ENCODE measurements at regions not wholly inside any gene's neighbourhood (a gene's known extent, or its start where the extent isn't known, plus 50 kb on each side); places are given as distances from the start of the nearest gene placed in this dataset.
A peak's percentile ranks its signal among the peaks of the same experiment; 100 is the strongest.

DNA sequence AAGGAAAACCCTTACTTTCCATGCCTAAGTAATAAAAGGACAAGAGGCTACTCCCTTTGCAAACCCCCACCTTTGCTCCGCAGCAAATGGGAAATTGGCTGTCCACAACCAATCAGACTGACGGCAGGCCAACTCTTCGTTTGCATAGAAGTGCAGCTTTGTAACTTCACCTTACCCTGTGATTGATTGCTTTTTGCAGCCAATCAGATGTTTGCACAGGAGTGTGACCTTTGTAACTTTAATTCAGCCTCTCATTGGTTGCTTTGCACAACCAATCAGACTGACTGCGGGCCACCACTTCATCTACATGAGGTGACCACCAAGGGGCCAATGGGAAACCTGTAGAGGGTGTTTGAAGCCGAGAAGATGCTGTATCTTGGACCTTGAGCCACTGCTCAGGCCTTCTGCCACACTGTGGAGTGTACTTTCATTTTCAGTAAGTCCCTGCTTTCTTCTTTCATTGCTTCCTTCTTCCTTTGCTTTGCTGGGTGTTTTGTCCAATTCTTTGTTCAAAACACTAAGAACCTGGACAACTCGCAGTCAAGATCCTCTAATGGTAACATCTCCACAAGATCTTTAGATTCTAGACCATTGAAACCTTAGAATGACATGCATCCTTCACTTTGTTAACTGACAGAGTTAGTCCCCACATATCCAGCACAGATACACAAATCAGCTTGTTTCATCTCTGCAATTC, 51.3 kb upstream of the FREM1 start (continued):
- TF ChIP-seq ZNF605 (CRISPR knock-in tag; IDR thresholded peaks at IDR 0.05) (peak; percentile 13; the same call in 1 of the 2 replicates), NR1H2 (CRISPR knock-in tag; IDR thresholded peaks at IDR 0.05; ENCODE audit: borderline replicate concordance, low read depth) (no peak), THAP11 (CRISPR knock-in tag; IDR thresholded peaks at IDR 0.05) (peak; percentile 70), ZNF292 (CRISPR knock-in tag; IDR thresholded peaks at IDR 0.05; ENCODE audit: borderline replicate concordance, low read depth) (peak; percentile 39; the same call in 1 of the 2 replicates), ELF1 (CRISPR knock-in tag; IDR thresholded peaks at IDR 0.05) (0 out of 2 replicates have a peak, but pooled peaks have one; percentile 34), HDAC1 (CRISPR knock-in tag; IDR thresholded peaks at IDR 0.05) (peak; percentile 60; the same call in 1 of the 2 replicates), ZNF776 (CRISPR knock-in tag; IDR thresholded peaks at IDR 0.05) (no peak), AHR (CRISPR knock-in tag; IDR thresholded peaks at IDR 0.05) (no peak), ZNF337 (CRISPR knock-in tag; IDR thresholded peaks at IDR 0.05; ENCODE audit: borderline replicate concordance, low read depth) (peak; percentile 93; the same call in 1 of the 2 replicates), ZNF709 (CRISPR knock-in tag; IDR thresholded peaks at IDR 0.05) (peak; percentile 80; the same call in 1 of the 2 replicates), SETDB1 (CRISPR knock-in tag; IDR thresholded peaks at IDR 0.05; ENCODE audit: borderline replicate concordance) (no peak), NR2F6 (IDR thresholded peaks at IDR 0.05) (peak; percentile 54), NR2F6 (CRISPR knock-in tag; IDR thresholded peaks at IDR 0.05) (peak; percentile 41; the same call in 1 of the 2 replicates), KDM3A (CRISPR knock-in tag; IDR thresholded peaks at IDR 0.05; ENCODE audit: low read depth) (peak; percentile 44; the same call in 1 of the 2 replicates), SOX13 (IDR thresholded peaks at IDR 0.05) (no peak), SOX13 (CRISPR knock-in tag; conservative IDR thresholded peaks at IDR 0.05 in 1 of 2, IDR thresholded peaks at IDR 0.05 in 1 of 2) (0 out of 4 replicates have a peak, but pooled peaks of 1 of the 2 experiments have one; percentile 8), PHF8 (CRISPR knock-in tag; IDR thresholded peaks at IDR 0.05) (peak; percentile 22; the same call in 1 of the 2 replicates), HNF4A (CRISPR knock-in tag; IDR thresholded peaks at IDR 0.05) (peak; percentile 92), ZSCAN25 (CRISPR knock-in tag; IDR thresholded peaks at IDR 0.05) (peak; percentile 72), ZMYM4 (CRISPR knock-in tag; IDR thresholded peaks at IDR 0.05) (peak; percentile 95), TCF7 (IDR thresholded peaks at IDR 0.05; ENCODE audit: low read depth) (peak; percentile 34), ZC3H13 (CRISPR knock-in tag; IDR thresholded peaks at IDR 0.05) (0 out of 2 replicates have a peak, but pooled peaks have one; percentile 11), ZNF136 (CRISPR knock-in tag; IDR thresholded peaks at IDR 0.05; ENCODE audit: low read depth) (peak; percentile 83; the same call in 1 of the 2 replicates), ATF1 (CRISPR knock-in tag; IDR thresholded peaks at IDR 0.05) (peak; percentile 74; the same call in 1 of the 2 replicates), SMYD3 (CRISPR knock-in tag; IDR thresholded peaks at IDR 0.05) (peak; percentile 51; the same call in 1 of the 2 replicates), YEATS4 (CRISPR knock-in tag; IDR thresholded peaks at IDR 0.05; ENCODE audit: borderline replicate concordance) (peak; percentile 58; the same call in 1 of the 2 replicates), MEIS2 (CRISPR knock-in tag; IDR thresholded peaks at IDR 0.05) (peak; percentile 87), PHF21A (CRISPR knock-in tag; IDR thresholded peaks at IDR 0.05) (peak; percentile 67; the same call in 1 of the 2 replicates), NFE2L1 (CRISPR knock-in tag; IDR thresholded peaks at IDR 0.05; ENCODE audit: borderline replicate concordance) (no peak)
- TF ChIP-seq, protein P1, sequence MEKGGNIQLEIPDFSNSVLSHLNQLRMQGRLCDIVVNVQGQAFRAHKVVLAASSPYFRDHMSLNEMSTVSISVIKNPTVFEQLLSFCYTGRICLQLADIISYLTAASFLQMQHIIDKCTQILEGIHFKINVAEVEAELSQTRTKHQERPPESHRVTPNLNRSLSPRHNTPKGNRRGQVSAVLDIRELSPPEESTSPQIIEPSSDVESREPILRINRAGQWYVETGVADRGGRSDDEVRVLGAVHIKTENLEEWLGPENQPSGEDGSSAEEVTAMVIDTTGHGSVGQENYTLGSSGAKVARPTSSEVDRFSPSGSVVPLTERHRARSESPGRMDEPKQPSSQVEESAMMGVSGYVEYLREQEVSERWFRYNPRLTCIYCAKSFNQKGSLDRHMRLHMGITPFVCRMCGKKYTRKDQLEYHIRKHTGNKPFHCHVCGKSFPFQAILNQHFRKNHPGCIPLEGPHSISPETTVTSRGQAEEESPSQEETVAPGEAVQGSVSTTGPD (CRISPR knock-in tag; IDR thresholded peaks at IDR 0.05): no peak
- TF ChIP-seq, protein P2, sequence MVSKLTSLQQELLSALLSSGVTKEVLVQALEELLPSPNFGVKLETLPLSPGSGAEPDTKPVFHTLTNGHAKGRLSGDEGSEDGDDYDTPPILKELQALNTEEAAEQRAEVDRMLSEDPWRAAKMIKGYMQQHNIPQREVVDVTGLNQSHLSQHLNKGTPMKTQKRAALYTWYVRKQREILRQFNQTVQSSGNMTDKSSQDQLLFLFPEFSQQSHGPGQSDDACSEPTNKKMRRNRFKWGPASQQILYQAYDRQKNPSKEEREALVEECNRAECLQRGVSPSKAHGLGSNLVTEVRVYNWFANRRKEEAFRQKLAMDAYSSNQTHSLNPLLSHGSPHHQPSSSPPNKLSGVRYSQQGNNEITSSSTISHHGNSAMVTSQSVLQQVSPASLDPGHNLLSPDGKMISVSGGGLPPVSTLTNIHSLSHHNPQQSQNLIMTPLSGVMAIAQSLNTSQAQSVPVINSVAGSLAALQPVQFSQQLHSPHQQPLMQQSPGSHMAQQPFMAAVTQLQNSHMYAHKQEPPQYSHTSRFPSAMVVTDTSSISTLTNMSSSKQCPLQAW (CRISPR knock-in tag; IDR thresholded peaks at IDR 0.05): peak; percentile 24; the same call in 1 of the 2 replicates

Measured in HepG2 (cell line).